ENCODE measurements at regions not wholly inside any gene's neighbourhood (a gene's known extent, or its start where the extent isn't known, plus 50 kb on each side); places are given as distances from the start of the nearest gene placed in this dataset.

DNA sequence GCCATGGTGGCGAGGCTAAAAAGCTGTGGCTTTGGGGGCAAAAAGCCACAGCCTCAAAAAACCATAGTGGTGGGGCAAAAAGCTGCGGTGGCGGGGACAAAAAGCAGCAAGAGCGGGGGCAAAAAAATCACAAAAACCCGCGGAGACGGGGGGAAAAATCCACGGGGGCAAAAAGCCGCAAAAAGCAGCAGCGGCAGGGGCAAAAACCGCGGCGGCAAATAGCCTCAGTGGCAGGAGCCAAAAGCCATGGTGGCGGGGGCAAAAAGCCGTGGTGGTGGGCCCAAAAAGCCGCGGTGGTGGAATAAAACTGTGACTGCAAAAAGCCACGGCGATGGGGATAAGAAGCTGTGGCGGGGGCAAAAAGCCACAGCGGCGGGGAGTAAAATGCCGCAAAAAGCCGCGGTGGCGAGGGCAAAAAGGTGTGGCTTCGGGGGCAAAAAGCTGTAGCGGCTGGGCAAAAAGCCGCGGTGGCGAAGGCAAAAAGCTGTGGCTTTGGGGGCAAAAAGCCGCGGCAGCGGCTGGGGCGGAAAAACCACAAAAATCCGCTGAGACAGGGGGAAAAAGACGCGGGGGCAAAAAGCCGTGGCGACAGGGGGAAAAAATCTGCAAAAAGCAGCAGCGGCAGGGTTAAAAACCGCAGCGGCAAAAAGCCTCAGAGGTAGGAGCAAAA, 526.6 kb downstream of the ZNF33B start:
- Histone ChIP-seq H3K36me3 (ENCODE audit: control insufficient read depth in 1 of 2, insufficient read depth in 2 of 2, low read length in 2 of 2) (no peaks in the 10 kb centered on the region), H3K79me2 (ENCODE audit: insufficient read depth, low read length) (no peaks in the 10 kb centered on the region), H2AFZ (ENCODE audit: low read depth, low read length, poor library complexity, severe bottlenecking) (no peak overlapping the region), H3K9ac (ENCODE audit: low read length) (no peak overlapping the region), H3K4me3 (replicated peaks in 1 of 2; ENCODE audit: low read depth in 1 of 2, low read length in 2 of 2) (no peak overlapping the region), H3K9me2 (ENCODE audit: insufficient read depth) (no peaks in the 10 kb centered on the region), H3K4me1 (ENCODE audit: control insufficient read depth in 1 of 2, insufficient read depth in 2 of 2, low read length in 2 of 2) (no peaks in the 10 kb centered on the region), H4K20me1 (ENCODE audit: insufficient read depth) (no peaks in the 10 kb centered on the region), H3K9me3 (ENCODE audit: control insufficient read depth in 1 of 2, insufficient read depth in 1 of 2, low read depth in 1 of 2, low read length in 2 of 2) (no peaks in the 10 kb centered on the region; a peak in 2 of 4 replicates), H3K27me3 (ENCODE audit: insufficient read depth, low read length) (no peaks in the 10 kb centered on the region), H3K27ac (ENCODE audit: low read depth, low read length) (no peak overlapping the region), H3K4me2 (ENCODE audit: low read length) (no peak overlapping the region)
- TF ChIP-seq, protein P1, sequence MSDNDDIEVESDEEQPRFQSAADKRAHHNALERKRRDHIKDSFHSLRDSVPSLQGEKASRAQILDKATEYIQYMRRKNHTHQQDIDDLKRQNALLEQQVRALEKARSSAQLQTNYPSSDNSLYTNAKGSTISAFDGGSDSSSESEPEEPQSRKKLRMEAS (IDR thresholded peaks at IDR 0.05) = no peak
- TF ChIP-seq, protein P2, sequence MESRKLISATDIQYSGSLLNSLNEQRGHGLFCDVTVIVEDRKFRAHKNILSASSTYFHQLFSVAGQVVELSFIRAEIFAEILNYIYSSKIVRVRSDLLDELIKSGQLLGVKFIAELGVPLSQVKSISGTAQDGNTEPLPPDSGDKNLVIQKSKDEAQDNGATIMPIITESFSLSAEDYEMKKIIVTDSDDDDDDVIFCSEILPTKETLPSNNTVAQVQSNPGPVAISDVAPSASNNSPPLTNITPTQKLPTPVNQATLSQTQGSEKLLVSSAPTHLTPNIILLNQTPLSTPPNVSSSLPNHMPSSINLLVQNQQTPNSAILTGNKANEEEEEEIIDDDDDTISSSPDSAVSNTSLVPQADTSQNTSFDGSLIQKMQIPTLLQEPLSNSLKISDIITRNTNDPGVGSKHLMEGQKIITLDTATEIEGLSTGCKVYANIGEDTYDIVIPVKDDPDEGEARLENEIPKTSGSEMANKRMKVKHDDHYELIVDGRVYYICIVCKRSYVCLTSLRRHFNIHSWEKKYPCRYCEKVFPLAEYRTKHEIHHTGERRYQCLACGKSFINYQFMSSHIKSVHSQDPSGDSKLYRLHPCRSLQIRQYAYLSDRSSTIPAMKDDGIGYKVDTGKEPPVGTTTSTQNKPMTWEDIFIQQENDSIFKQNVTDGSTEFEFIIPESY (IDR thresholded peaks at IDR 0.05; ENCODE audit: extremely low read depth, insufficient replicate concordance, low read length) = no peak
- TF ChIP-seq SIN3A (IDR thresholded peaks at IDR 0.05; ENCODE audit: low read depth) (no peak), POLR2AphosphoS5 (IDR thresholded peaks at IDR 0.05; ENCODE audit: low read depth, low read length) (no peak), EZH2phosphoT487 (IDR thresholded peaks at IDR 0.05; ENCODE audit: borderline replicate concordance) (no peak), POLR2A (IDR thresholded peaks at IDR 0.05; ENCODE audit: borderline replicate concordance, extremely low read depth, insufficient read depth, insufficient read length) (no peak), JUND (IDR thresholded peaks at IDR 0.05) (no peak), EGR1 (IDR thresholded peaks at IDR 0.05; ENCODE audit: low read depth) (no peak), CBX3 (IDR thresholded peaks at IDR 0.05; ENCODE audit: low read depth) (no peak), SP1 (IDR thresholded peaks at IDR 0.05; ENCODE audit: low read depth) (no peak), EZH2 (IDR thresholded peaks at IDR 0.05) (no peak), RAD21 (IDR thresholded peaks at IDR 0.05; ENCODE audit: low read depth) (no peak), CEBPB (IDR thresholded peaks at IDR 0.05; ENCODE audit: low read depth) (no peak), ZNF274 (IDR thresholded peaks at IDR 0.05; ENCODE audit: low read depth, low read length) (no peak), YY1 (IDR thresholded peaks at IDR 0.05; ENCODE audit: extremely low read depth, insufficient replicate concordance, low read depth, low read length) (no peak), TCF7L2 (IDR thresholded peaks at IDR 0.05; ENCODE audit: borderline replicate concordance, extremely low read depth, insufficient read depth, insufficient read length) (no peak), ZFX (IDR thresholded peaks at IDR 0.05) (no peak)
- TF ChIP-seq, protein P3, sequence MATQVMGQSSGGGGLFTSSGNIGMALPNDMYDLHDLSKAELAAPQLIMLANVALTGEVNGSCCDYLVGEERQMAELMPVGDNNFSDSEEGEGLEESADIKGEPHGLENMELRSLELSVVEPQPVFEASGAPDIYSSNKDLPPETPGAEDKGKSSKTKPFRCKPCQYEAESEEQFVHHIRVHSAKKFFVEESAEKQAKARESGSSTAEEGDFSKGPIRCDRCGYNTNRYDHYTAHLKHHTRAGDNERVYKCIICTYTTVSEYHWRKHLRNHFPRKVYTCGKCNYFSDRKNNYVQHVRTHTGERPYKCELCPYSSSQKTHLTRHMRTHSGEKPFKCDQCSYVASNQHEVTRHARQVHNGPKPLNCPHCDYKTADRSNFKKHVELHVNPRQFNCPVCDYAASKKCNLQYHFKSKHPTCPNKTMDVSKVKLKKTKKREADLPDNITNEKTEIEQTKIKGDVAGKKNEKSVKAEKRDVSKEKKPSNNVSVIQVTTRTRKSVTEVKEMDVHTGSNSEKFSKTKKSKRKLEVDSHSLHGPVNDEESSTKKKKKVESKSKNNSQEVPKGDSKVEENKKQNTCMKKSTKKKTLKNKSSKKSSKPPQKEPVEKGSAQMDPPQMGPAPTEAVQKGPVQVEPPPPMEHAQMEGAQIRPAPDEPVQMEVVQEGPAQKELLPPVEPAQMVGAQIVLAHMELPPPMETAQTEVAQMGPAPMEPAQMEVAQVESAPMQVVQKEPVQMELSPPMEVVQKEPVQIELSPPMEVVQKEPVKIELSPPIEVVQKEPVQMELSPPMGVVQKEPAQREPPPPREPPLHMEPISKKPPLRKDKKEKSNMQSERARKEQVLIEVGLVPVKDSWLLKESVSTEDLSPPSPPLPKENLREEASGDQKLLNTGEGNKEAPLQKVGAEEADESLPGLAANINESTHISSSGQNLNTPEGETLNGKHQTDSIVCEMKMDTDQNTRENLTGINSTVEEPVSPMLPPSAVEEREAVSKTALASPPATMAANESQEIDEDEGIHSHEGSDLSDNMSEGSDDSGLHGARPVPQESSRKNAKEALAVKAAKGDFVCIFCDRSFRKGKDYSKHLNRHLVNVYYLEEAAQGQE (IDR thresholded peaks at IDR 0.05; ENCODE audit: low read depth) = no peak
- no TSS peak for BruUV-seq (replicated peaks)
- DNase-seq (ENCODE audit: low read depth, low spot score) = no peak
- ATAC-seq = no peak
- intact Hi-C loops (cut with micrococcal nuclease) = no loop called here
- ChIA-PET CTCF (no interaction called here), POLR2A (no interaction called here), RAD21 (ENCODE audit: low non-redundant PET in 1 of 2, low total read pairs in 2 of 2, uncharacterized antibody in 2 of 2, unreplicated experiment in 2 of 2) (no interaction called here)
